ENCODE measurements at regions not wholly inside any gene's neighbourhood (a gene's known extent, or its start where the extent isn't known, plus 50 kb on each side); places are given as distances from the start of the nearest gene placed in this dataset.
"Not testable (repeated sequence)": the region's sequence is repeated elsewhere in the genome, so short reads cannot be mapped to it uniquely, and the experiment has no call there.

DNA sequence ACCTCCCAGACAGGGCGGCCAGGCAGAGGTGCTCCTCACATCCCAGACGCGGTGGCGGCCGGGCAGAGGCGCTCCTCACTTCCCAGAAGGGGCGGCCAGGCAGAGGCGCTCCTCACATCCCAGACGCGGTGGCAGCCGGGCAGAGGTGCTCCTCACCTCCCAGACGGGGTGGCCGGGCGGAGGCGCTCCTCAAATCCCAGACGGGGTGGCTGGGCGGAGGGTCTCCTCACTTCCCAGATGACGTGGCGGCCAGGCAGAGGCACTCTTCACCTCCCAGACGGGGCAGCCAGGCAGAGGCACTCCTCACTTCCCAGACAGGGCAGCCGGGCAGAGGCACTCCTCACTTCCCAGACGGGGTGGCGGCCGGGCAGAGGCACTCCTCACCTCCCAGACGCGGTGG lies 247.7 kb upstream of the USP9Y start:
- DNase-seq: not testable (repeated sequence)

DNA sequence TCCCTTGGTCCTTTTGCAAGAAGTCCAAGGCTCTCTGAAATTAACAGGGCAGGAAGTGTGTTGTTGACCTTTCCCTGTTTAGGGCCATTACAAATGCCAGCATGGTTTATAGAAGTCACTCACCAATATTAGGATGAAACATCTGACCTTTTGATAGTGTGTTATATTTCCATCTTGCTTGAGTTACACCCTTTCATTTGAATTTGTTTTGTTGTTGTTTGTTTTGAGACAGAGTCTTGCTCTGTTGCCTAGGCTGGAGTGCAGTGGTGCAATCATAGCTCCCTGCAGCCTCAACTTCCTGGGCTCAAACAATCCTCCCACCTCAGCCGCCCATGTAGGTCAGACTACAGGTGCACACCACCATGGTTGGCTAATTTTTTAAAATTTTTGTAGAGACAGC lies 241.1 kb upstream of the USP9Y start:
- no peak for DNase-seq

DNA sequence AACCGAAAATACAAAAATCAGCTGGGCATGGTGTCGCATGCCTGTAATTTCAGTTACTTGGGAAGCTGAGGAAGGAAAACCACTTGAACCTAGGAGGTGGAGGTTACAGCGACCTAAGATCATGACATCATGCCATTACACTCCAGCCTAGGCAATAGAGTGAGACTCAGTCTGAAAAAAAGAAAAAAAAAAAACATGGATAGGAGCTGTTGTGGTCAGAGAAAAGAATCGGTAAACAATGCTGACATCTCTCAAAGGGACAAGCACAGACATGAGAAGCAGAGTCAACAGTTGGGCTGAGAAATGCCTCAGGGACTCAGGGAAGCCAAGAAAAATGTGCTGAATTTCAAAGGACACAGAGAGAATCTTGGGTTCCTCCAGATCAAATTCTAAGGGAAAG lies 236.9 kb upstream of the USP9Y start:
- DNase-seq: no peak

DNA sequence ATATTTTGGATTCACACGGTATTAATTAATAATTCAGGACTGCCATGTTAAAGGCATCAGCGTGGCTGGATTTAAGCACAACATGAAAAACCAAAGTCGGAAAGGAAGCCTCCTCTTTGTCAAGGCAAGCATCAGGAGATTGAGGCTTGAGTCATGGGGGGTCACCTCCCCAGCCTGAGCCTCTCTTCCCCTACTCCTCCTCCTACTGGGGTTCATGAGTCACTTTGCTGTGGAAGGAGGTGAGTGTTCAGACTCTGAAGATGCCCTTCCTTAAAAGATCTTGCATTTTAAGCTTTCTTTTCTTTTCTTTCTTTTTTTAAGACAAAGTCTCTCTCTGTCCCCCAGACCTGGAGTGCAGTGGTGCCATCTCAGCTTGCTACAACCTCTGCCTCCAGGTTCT lies 235.3 kb upstream of the USP9Y start:
- DNase-seq: no peak

DNA sequence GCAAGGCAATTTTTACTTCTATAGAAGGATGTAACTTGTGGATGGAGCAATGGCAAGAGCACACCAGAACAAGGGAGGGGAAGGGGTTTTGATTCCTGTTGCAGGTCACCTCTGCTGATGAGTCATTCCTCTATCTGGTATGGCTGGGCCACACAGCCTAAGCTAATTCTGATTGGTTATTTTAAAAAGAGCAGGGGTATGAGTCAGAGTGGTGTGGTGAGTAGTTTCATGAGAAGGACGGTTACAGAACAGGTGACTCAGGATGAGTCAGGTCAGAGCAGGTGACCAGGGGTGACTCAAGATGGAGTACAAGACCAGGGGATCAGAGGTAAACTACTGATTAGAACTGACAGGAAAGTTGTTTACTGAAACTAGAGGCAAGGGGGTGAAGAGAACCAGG lies 231.9 kb upstream of the USP9Y start:
- DNase-seq: no peak

DNA sequence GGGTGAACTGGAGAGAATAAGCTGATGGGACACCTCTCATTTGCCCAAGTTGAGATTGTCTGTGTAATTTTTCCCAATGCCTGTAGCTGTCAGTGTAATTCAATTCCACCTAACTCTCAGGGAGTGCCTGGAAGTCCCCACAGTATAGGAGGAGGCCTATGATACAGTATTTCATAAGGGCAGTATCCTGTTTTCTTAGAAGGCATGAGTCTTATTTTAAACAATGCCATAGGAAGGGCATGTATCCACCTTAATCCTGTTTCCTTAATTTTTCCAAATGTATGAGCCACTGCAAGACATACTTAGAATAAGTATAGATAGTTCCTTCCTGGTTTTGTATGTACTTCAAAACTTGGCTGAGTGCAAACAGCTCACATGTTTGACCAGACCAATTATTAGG lies 226.6 kb upstream of the USP9Y start:
- DNase-seq: no peak

DNA sequence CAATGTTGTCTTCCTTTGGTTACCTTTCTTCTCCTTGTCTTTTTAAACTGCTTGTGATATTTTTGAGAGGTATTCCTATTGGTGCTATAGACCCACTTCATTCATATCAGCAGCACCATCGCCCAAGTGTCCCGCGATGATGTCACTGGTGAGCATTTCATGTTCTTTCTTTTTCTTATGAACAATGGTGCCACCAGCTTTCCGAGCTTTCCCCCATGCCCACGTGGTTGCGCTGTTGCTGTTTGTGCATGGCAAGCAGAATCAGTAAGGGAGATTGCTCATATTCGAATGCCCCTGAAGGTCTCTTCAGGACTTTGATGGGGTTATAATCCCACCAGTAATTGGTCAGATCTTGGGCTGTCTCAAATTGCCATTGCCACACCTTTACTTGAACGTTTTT lies 221.6 kb upstream of the USP9Y start:
- DNase-seq: peak in 1 of 3 donors; percentile 2

DNA sequence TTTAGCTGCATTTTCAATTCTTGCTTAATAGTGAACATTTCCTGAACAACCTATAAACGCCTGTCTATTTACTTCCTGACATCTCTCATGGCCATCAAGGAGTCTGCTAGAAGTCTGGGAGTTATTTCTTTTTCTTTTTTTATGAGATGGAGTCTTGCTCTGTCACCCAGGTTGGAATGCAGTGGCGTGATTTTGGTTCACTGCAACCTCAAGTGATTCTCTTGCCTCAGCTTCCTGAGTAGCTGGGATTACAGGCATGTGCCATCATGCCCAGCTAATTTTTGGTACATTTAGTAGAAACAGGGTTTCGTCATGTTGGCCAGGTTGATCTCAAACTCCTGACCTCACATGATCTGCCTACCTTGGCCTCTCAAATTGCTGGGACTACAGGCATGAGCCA lies 217.6 kb upstream of the USP9Y start:
- no peak for DNase-seq

DNA sequence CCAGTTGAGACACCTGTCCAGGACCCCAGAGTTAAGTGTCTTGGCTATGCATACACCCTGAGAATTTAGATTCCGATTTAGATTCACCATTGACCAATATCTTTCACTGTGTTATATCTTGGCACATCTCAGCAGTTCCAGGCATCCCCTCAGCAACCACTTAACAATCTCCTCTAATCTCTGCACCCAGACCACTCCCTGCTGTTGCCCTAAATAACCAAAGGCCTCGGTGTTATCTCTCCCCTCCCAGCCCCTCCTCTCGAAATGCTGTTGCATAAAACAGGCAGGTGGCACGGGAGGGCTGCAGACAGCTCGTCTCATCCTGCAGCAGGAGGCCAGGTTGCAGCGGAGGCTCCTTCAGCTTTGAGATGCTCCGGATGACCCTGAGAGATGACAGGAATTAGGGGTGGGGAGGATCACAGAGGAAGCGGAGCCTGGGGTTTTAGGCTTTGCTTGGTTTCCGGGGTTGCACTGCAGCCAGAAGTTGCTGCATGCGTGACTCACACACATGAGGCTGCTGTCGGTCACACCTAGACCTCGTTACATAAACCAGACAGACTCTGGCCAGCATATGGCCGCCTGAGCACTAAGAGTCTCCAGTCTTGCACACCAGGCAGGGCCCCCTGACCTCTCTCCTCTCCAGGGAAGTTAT lies 210.3 kb upstream of the USP9Y start:
- DNase-seq: no peak

DNA sequence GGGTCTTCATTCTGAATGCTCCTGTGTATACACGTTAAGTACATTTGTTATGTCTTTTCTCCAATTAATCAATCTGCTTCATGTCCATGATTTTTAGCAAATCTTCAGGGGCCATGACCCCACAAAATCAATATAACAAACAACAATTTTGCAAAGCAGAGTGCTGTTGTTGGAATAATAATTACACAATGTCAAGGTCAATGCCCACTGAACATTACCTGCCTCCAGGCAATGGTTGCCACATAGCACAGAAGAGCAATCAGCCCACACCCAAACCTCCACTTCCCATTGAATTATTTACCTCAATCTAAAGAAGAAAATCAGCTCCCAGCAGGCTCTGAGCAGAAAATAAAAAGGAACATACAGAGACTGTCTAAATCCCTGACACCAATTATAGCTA lies 208.8 kb upstream of the USP9Y start:
- DNase-seq: no peak

DNA sequence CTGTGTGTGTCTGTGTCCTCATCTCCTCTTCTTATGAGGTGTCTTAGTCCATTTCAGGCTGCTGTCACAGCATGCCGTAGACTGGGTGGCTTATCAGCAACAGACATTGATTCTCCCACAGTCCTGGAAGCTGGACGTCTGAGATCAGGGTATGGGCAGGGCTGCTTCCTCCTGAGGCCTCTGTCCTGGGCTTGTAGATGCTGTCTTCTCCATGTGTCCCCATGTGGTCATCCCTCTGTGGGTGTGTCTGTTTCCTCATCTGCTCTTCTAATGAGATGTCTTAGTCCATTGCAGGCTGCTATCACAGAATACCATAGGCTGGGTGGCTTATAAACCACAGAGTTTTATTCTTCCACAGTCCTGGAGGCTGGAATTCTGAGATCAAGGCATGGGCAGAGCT lies 205.0 kb upstream of the USP9Y start:
- no peak for DNase-seq

DNA sequence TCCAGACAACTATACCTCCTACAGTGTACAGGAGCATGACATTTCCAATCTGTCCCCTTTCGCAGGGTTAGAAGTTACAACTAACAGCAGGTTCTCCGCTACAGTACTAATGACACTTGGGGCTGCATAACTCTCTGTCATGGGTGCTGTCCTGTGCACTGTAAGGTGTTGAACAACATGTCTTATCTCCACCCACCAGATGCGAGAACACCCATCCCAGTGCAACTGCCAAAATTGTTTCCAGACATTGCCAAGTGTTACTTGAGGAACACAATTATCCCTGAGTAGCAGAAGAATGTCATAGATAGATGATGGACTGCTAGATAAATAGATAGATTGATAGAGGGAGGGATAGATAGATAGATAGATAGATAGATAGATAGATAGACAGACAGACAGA lies 200.9 kb upstream of the USP9Y start:
- DNase-seq: no peak

DNA sequence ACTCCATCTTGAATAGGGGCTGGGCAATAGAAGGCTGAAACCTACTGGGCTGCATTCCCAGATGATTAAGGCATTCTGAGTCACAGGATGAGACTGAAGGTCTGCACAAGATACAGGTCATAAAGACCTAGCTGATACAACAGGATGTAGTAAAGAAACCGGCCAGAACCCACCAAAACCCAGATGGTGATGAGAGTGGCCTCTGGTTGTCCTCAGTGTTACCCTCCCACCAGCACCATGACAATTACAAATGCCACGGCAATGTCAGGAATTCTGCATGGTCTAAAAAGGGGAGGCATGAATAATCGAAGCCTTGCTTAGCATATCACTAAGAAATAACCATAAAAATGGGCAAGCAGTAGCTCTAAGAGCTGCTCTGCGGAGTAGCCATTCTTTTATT lies 197.0 kb upstream of the USP9Y start:
- DNase-seq: peak in 1 of 3 donors; percentile 38

DNA sequence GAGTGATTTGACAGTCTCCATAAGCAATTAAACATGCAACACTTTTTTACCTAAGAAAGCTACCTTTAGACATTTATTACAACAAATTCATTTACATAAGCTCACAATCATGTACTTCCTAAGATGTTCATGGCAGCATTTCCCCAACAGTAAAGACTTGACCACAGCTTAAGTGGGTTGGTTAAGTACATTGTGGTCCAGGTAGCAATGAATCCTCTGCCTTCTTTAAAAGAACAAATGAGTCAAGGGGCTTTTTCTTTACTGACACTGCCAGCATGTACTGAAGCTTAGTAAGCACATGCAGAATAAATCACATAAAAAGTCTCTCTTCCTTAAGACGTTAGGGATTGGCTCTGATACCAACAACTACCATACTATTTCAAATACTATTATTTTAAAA lies 183.7 kb upstream of the USP9Y start:
- no peak for DNase-seq

DNA sequence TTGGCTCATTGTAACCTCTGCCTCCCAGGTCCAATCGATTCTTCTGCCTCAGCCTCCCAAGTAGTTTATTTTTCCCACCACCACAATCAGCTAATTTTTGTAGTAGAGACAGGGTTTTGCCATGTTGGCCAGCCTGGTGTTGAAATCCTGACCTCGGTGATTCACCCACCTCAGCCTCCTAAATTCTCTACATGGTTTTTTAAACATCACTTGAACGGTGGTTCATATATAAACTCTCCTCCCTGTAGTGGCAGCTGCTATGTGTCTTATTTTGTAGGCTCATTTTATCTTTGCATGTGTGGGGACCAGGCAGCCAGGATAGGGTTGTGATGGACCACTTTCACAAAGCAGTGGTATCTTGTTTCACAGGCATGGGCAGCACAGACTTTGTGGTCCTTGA lies 175.8 kb upstream of the USP9Y start:
- DNase-seq: no peak

DNA sequence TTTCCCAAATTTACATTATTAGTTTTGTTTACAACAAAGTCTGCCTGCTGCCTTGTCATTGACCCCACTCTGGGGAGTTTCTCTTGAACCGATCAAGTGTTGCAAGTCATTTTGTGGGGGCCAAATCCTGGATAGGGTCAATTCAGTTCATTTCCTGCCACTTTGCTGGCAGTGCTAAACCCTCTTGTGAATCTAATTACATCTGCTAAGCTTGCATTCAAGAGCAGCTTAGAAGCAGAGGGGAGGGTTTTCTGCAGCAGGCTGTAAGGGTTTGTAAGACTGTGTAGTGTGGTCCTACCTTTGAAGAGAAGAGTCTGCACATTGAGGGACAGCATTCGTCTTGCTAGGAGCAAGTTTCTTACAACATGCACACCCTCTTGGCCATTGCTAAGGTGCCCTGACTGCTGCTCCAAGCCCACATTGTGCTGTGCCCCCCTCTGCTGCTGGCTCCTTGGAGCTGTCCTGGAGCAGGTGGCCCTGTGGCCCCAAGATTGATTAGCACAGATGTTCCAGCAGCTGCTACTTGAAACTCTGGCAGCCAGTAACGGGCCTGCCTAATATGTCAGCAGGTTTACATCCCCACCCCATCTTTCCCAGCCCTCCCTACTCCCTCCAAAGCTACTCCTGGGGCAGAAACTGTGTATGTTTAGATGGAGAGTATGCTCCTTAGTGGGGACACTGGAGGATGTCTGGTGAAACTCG lies 174.5 kb upstream of the USP9Y start:
- DNase-seq: peak in 2 of 3 donors; percentile 47 to 62

DNA sequence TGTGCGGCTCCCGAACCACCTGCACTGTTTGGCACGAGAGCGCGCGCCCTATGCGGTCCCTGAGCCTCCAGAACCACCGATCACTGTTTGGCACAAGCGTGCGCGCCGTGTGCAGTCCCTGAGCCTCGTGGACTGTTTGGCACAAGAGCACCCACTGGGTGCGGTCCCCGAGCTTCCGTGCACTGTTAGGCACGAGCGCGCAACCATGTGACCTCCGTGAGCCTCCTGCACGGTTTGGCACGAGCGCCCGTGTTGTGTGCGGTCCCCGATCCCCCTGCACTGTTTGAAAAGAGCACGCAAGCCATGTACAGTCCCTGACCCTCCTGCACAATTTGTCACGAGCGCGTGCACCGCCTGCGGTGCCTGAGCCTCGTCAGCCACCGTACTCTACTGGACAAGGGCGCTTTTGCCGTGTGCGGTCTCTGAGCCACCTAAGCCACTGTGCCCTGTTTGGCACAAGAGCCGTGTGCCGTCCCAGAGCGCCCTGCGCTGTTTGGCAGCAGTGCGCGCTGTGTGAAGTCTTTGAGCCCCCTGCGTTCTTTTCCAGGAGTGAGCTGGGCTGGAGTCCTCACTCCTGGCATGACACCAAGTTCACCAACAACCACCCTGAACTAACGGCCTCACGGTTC lies 163.7 kb upstream of the USP9Y start:
- peak in 2 of 3 donors; percentile 6 to 33 for DNase-seq

DNA sequence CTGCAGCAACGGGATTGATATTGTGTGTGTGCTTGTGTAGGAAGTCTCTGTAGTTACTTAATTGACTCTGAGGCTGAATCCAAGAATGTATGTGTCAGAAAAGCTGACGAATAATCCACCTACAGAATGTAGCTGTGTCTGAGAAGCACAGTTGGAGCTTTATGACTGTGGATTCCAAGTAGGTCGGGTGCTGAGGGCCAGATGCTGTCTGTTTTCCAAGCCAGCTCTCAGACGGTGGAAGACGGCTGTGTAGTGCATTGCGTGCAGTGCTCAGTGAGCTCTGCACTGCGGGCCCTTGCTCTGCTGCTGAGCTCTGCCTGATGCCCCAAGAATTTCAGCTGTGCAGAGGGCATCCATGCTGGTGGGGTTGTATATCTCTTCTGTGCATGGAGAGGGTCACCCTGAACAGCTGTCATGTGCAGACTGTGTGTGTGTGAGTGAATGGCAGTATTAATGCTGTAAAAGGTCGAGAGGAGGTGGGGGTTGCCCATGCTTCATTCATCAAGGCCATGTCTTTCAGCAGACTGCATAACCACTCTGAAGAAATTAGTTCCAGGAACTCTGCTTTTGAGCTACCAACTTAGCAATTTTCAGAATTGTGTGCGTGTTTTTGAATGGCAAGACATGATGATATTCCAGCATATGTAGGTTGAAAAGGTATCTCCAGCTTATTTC lies 154.1 kb upstream of the USP9Y start:
- peak in 2 of 3 donors; percentile 8 to 11 for DNase-seq

DNA sequence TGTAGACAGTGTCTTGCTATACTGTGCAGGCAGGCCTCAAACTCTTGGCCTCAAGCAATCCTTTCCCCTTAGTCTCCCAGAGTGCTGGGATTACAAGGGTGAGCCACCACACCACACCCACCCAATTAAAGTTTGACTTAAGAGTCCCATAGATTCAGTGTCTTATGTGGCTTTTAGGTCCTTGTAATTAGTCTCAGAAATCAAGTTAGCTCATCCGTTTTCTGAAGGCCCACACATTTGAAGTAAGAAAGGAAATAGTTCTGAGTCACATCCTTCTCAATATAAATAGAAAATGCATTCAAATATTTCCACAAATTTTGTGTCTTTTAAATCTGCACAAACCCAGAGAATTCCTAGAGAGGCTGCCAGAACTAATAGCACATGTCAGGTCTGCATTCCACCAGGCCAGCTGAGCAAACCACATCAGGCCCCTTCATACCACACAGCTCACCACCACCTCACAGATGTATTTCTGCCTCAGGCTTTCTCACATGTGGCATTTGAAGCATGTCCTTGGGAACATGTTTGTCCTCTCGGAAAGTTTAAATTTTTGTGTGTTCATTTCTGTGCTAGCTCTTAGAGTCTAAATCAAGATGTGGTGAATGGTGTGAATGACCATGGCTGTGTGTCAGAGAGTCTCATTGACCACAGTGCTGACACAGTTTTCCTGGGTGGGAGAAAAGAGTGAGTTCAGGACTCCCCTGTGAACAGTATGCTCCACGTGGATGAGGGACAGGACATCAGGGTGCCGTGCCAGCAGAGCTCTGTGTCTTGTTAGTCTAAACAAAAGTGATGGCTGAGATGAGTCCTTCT lies 148.4 kb upstream of the USP9Y start:
- peak in 1 of 3 donors; percentile 70 for DNase-seq

DNA sequence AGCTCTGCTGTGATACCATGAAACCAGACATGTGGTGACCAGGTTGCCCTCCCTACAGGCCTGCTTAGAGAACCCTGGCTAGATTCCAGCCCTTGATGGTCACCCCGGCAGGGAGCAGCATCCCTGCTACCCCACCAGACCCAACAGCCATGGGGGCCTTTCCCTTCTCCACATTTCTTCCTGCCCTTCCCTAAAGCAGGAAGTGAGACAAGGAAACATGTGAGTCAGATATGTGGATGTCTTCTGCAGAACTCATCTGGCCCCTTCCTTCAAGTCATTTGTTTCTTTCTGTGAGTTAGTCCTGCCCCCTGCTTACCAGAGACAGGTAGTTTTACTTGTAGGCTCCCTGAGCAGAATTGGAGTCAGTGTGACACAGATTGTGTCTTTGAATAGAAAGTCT lies 147.1 kb upstream of the USP9Y start:
- DNase-seq: peak in 1 of 3 donors; percentile 8

DNA sequence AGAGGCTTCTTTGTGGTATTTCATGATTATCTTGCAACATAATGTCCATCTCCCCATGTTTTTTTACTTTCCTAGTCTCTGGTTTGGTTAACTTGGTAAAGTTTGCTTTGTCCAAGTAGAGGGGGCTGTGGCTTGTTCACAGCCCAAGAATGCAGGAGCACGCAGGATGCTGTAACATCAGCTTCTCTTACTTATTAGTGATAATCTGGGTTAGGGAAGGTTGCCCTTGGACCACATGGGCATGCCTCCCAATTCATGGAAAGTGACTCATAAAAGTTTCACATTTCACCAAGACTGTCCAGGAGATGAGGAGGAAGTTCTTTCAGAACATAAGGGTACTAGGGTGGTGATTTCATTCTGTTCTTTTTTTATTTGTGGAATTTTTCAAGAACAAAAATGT lies 146.0 kb upstream of the USP9Y start:
- DNase-seq: peak in 1 of 3 donors; percentile 47

DNA sequence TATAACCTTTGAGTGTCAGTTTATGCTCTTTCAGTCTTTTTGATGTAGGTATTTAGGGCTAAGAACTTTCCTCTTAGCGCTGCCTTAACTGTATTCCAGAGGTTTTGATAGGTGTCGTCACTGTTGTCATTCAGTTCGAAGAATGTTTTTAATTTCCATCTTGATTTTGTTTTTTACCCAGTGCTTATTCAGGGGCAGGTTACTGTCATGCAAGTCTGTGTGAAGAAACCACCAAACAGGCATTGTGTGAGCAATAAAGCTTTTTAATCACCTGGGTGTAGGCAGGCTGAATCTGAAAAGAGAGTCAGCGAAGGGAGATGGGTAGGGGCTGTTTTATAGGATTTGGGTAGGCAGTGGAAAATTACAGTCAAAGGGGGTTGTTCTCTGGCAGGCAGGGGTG lies 142.0 kb upstream of the USP9Y start:
- DNase-seq: no peak

Data from muscle of back (tissue), 3 donors.